HepG2 (cell line): ENCODE measurements at regions not wholly inside any gene's neighbourhood (a gene's known extent, or its start where the extent isn't known, plus 50 kb on each side); places are given as distances from the start of the nearest gene placed in this dataset.

Source experiments
- ATAC-seq: fragments of 200-7000 bp; cut with Tn5 transposase; 3 replicates; pipeline ENCODE4 v1.9.1; 2020; ENCODE audit warnings: mild to moderate bottlenecking, moderate library complexity
- BruUV-seq: library from RNA; stranded (reverse); fragments of 400-500 nt; replicated peaks from 2 replicates; lab custom pipeline; 2021; lab: Mats Ljungman, UMichigan
- CTCF ChIA-PET: fragments of 300-600 bp; formaldehyde crosslinking; extraction: SDS; loops from one replicate; lab custom pipeline; 2021; ENCODE audit warnings: low total read pairs, inconsistent platforms, low intra/inter-chr PET ratio; lab: Yijun Ruan, JAX
- POLR2A ChIA-PET: fragments of 350-600 bp; sonication (Branson Sonifier 250); formaldehyde crosslinking; loops from one replicate; lab custom pipeline; 2020; ENCODE audit warnings: antibody characterized with exemption, inconsistent platforms; lab: Yijun Ruan, JAX
- DNase-seq: peaks from one replicate; pipeline ENCODE4 v3.0.0-alpha.2; 2015; ENCODE audit warnings: low spot score
- FAIRE-seq: peaks from 3 replicates; lab custom pipeline; 2011; peaks lifted over from hg19 to GRCh38; lab: Jason Lieb, UNC
- H2AFZ ChIP-seq: one replicate; pipeline ENCODE4 v1.6.1; 2011; ENCODE audit warnings: low read length, inconsistent platforms
- H3K27ac ChIP-seq: fragments of 300-600 bp; 3 replicates; pipeline ENCODE4 v1.8.0; 2011; ENCODE audit warnings: mixed run types, mild to moderate bottlenecking, mixed read lengths, low read length, inconsistent platforms; ENCODE audit not compliant: insufficient read depth; ENCODE audit errors: extremely low read length
- H3K27me3 ChIP-seq, 2 experiments: fragments of 200-600 bp in 1 of 2; 2 replicates in 1 of 2; 3 replicates in 1 of 2; pipeline versions ENCODE4 v1.6.0 to v1.8.0; 2011; ENCODE audit warnings: low read length in 2 of 2, mild to moderate bottlenecking in 2 of 2, moderate library complexity in 2 of 2, inconsistent platforms in 1 of 2; ENCODE audit not compliant: insufficient read depth in 2 of 2, control insufficient read depth in 1 of 2
- H3K36me3 ChIP-seq, 2 experiments: fragments of 200-600 bp in 1 of 2; replicated peaks in 1 of 2; 2 replicates in 1 of 2; 3 replicates in 1 of 2; pipeline versions ENCODE4 v1.5.1 to v1.8.0; 2011; ENCODE audit warnings: low read length in 2 of 2, inconsistent platforms in 1 of 2; ENCODE audit not compliant: insufficient read depth in 2 of 2, control insufficient read depth in 1 of 2
- H3K4me1 ChIP-seq: 2 replicates; pipeline ENCODE4 v1.5.1; 2012; ENCODE audit warnings: low read length, inconsistent platforms; ENCODE audit not compliant: insufficient read depth
- H3K4me2 ChIP-seq: 2 replicates; pipeline ENCODE4 v1.6.0; 2011; ENCODE audit warnings: low read depth, low read length, inconsistent platforms
- H3K4me3 ChIP-seq, 3 experiments: fragments of 200-600 bp in 1 of 3; sonication (generic), shearing (Covaris generic) in 1 of 3; replicated peaks in 1 of 3; 2 replicates each; pipeline ENCODE4 v1.5.1; 2011 to 2016; ENCODE audit warnings: low read length in 3 of 3, inconsistent platforms in 2 of 3, low read depth in 2 of 3, mild to moderate bottlenecking in 2 of 3, control low read depth in 1 of 3, mixed read lengths in 1 of 3; ENCODE audit not compliant: insufficient read depth in 1 of 3
- H3K79me2 ChIP-seq: one replicate; pipeline ENCODE4 v1.6.1; 2011; ENCODE audit warnings: low read length, inconsistent platforms; ENCODE audit not compliant: insufficient read depth
- H3K9ac ChIP-seq: 2 replicates; pipeline ENCODE4 v1.6.0; 2011; ENCODE audit warnings: mild to moderate bottlenecking, low read depth, low read length, inconsistent platforms; ENCODE audit not compliant: insufficient read depth
- H3K9me3 ChIP-seq: 2 replicates; pipeline ENCODE4 v1.5.1; 2012; ENCODE audit warnings: mild to moderate bottlenecking, low read length
- H4K20me1 ChIP-seq: 2 replicates; pipeline ENCODE4 v1.6.0; 2011; ENCODE audit warnings: inconsistent platforms, mild to moderate bottlenecking, low read length, moderate library complexity; ENCODE audit not compliant: insufficient read depth
- ATRX ChIP-seq: sonication (generic); formaldehyde crosslinking; IDR thresholded peaks from 2 replicates; pipeline ENCODE4 v1.4.0; 2020; ENCODE audit warnings: missing genetic modification reagents, borderline replicate concordance
- MATR3 ChIP-seq: sonication (generic); formaldehyde crosslinking; IDR thresholded peaks from 2 replicates; pipeline ENCODE4 v1.4.0; 2020; ENCODE audit warnings: missing genetic modification reagents
- MED1 ChIP-seq: sonication (generic); formaldehyde crosslinking; IDR thresholded peaks from 2 replicates; pipeline ENCODE4 v1.4.0; 2020; ENCODE audit warnings: missing genetic modification reagents
- NFIB ChIP-seq: sonication (generic); formaldehyde crosslinking; IDR thresholded peaks from 2 replicates; pipeline ENCODE4 v1.9.0; 2021; ENCODE audit warnings: missing genetic modification reagents, mild to moderate bottlenecking, borderline replicate concordance
- REPIN1 ChIP-seq: sonication (generic); formaldehyde crosslinking; IDR thresholded peaks from 2 replicates; pipeline ENCODE4 v1.8.0; 2022; ENCODE audit warnings: missing genetic modification reagents, low read depth, mild to moderate bottlenecking, borderline replicate concordance
- TBX3 ChIP-seq: fragments of 450-650 bp; IDR thresholded peaks from 2 replicates; pipeline ENCODE4 v1.6.1; 2017; ENCODE audit warnings: antibody characterized with exemption, mild to moderate bottlenecking, inconsistent platforms, borderline replicate concordance
- ZBTB7B ChIP-seq: sonication (generic); formaldehyde crosslinking; IDR thresholded peaks from 2 replicates; pipeline ENCODE4 v1.4.0; 2020; ENCODE audit warnings: missing genetic modification reagents
- ZNF121 ChIP-seq: sonication (generic); formaldehyde crosslinking; IDR thresholded peaks from 2 replicates; pipeline ENCODE4 v1.5.0; 2020; ENCODE audit warnings: mild to moderate bottlenecking, missing genetic modification reagents
- ZNF232 ChIP-seq: sonication (generic); formaldehyde crosslinking; IDR thresholded peaks from 2 replicates; pipeline ENCODE4 v1.4.0; 2020; ENCODE audit warnings: missing genetic modification reagents, borderline replicate concordance
- WGBS: methylation state at CpG from one replicate; pipeline ENCODE4 v1.1.6; 2017; ENCODE audit warnings: low lambda C conversion rate; 5-methylcytosine and 5-hydroxymethylcytosine counted together
- in situ Hi-C: cut with HindIII; loops from 2 replicates; pipeline ENCODE4 v1.10.0; 2017; ENCODE audit warnings: low pct_unique_long_range_greater_than_20kb; ENCODE audit not compliant: extremely low pct_ligation_motif_present
- intact Hi-C: fragments of 100-400 bp; cut with micrococcal nuclease; formaldehyde crosslinking; loops from one replicate; pipeline ENCODE4 v1.10.0; 2022; ENCODE audit not compliant: unreplicated experiment
- TF ChIP-seq, protein P1 (sequence below): sonication (generic); formaldehyde crosslinking; IDR thresholded peaks from 2 replicates; pipeline ENCODE4 v1.8.1; 2023; ENCODE audit warnings: mild to moderate bottlenecking, missing genetic modification reagents, borderline replicate concordance
- TF ChIP-seq, protein P2 (sequence below): sonication (generic); formaldehyde crosslinking; IDR thresholded peaks from 2 replicates; pipeline ENCODE4 v1.4.0; 2020; ENCODE audit warnings: missing genetic modification reagents
- TF ChIP-seq, protein P3 (sequence below): fragments of 450-650 bp; IDR thresholded peaks from 2 replicates; pipeline ENCODE4 v1.6.1; 2016

DNA sequence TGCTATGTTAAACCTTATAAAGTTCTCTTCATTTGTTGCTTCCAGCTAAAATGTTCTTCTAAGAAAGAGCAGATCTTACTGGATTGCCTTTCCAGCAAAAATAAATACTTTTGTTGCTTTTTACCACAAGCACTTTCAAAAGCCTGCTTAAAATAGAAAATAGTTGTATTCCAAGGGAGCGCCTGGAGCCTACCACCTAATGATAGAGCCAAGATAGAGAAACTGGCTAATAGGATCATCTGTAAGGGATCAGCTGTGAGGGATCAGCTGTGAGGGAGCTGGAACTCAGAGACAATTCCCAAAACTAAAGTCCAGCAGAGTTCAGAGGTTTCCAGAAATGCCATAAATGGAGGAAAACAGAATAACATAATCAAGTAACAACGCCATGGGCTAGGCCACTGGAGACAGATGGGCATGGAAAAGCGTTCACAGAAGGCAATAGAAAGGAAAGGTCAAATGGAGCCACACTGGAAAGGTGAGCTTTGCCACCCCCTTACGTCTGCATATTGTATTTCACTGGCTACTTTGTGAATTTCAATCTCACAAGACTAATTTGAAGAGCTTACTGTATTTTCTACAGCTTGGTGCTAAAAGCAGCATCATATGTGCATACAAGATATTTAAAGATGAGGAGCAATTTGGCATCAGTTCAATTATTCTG, 140.6 kb upstream of the TLE4 start:
- ChIA-PET POLR2A (no interaction called here), CTCF (no interaction called here)
- no peak for DNase-seq
- H3K4me2 ChIP-seq, result no peak overlapping the region
- 5% methylated on average over 4 of the region's 4 CpGs for WGBS
- in situ Hi-C loops (no loop called here), intact Hi-C loops (no loop called here)
- no peak overlapping the region for H3K4me3 ChIP-seq
- no peaks in the 10 kb centered on the region for H3K36me3 ChIP-seq
- FAIRE-seq, result no peak
- TF ChIP-seq MED1 (no peak), TBX3 (no peak), NFIB (no peak), ZNF232 (CRISPR knock-in tag) (no peak), ZBTB7B (CRISPR knock-in tag) (no peak), REPIN1 (CRISPR knock-in tag) (no peak), ZNF121 (CRISPR knock-in tag) (no peak), ATRX (CRISPR knock-in tag) (no peak), MATR3 (CRISPR knock-in tag) (no peak)
- TF ChIP-seq, protein P1, sequence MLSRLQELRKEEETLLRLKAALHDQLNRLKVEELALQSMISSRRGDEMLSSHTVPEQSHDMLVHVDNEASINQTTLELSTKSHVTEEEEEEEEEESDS (CRISPR knock-in tag), result no peak
- TF ChIP-seq, protein P2, sequence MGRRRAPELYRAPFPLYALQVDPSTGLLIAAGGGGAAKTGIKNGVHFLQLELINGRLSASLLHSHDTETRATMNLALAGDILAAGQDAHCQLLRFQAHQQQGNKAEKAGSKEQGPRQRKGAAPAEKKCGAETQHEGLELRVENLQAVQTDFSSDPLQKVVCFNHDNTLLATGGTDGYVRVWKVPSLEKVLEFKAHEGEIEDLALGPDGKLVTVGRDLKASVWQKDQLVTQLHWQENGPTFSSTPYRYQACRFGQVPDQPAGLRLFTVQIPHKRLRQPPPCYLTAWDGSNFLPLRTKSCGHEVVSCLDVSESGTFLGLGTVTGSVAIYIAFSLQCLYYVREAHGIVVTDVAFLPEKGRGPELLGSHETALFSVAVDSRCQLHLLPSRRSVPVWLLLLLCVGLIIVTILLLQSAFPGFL (CRISPR knock-in tag), result no peak
- TF ChIP-seq, protein P3, sequence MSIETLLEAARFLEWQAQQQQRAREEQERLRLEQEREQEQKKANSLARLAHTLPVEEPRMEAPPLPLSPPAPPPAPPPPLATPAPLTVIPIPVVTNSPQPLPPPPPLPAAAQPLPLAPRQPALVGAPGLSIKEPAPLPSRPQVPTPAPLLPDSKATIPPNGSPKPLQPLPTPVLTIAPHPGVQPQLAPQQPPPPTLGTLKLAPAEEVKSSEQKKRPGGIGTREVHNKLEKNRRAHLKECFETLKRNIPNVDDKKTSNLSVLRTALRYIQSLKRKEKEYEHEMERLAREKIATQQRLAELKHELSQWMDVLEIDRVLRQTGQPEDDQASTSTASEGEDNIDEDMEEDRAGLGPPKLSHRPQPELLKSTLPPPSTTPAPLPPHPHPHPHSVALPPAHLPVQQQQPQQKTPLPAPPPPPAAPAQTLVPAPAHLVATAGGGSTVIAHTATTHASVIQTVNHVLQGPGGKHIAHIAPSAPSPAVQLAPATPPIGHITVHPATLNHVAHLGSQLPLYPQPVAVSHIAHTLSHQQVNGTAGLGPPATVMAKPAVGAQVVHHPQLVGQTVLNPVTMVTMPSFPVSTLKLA, result no peak
- H3K9me3 ChIP-seq, result peaks cover 8% of the 10 kb centered on the region
- no peak overlapping the region for H3K27ac ChIP-seq
- no peak for ATAC-seq
- H3K9ac ChIP-seq, result no peak overlapping the region
- H2AFZ ChIP-seq, result no peak overlapping the region
- H3K27me3 ChIP-seq, result no peaks in the 10 kb centered on the region
- no TSS peak for BruUV-seq
- H3K4me1 ChIP-seq, result no peaks in the 10 kb centered on the region
- no peaks in the 10 kb centered on the region for H4K20me1 ChIP-seq
- no peaks in the 10 kb centered on the region for H3K79me2 ChIP-seq
